Activated CD8-positive, alpha-beta T cell treated with anti-CD3 and anti-CD28 coated beads for 36 hours (primary cell): ENCODE measurements at regions not wholly inside any gene's neighbourhood (a gene's known extent, or its start where the extent isn't known, plus 50 kb on each side); places are given as distances from the start of the nearest gene placed in this dataset.

Source experiments
- ATAC-seq: fragments of 200-7000 bp; cut with Tn5 transposase; one replicate; pipeline ENCODE4 v1.10.0; 2021; ENCODE audit warnings: mild to moderate bottlenecking, moderate library complexity
- CTCF ChIA-PET: fragments of 350-600 bp; sonication (Branson Sonifier 250); formaldehyde crosslinking; loops from one replicate; lab custom pipeline; 2021; ENCODE audit warnings: antibody characterized with exemption; lab: Charles Lee
- POLR2A ChIA-PET: fragments of 350-600 bp; sonication (Branson Sonifier 250); formaldehyde crosslinking; loops from one replicate; lab custom pipeline; 2021; ENCODE audit warnings: antibody characterized with exemption; lab: Charles Lee
- DNase-seq: peaks from one replicate; pipeline ENCODE4 v3.0.0-alpha.2; 2020
- H3K27ac Mint-ChIP-seq: one replicate; pipeline ENCODE4 v1.8.0; 2021; ENCODE audit warnings: mild to moderate bottlenecking, mixed read lengths
- H3K27me3 Mint-ChIP-seq: one replicate; pipeline ENCODE4 v1.8.0; 2021; ENCODE audit warnings: mixed read lengths
- H3K36me3 Mint-ChIP-seq: one replicate; pipeline ENCODE4 v1.8.0; 2021; ENCODE audit warnings: low read depth, mixed read lengths
- H3K4me1 Mint-ChIP-seq: one replicate; pipeline ENCODE4 v1.8.0; 2021; ENCODE audit warnings: low read depth, mixed read lengths
- H3K4me3 Mint-ChIP-seq: one replicate; pipeline ENCODE4 v1.8.0; 2021; ENCODE audit warnings: mild to moderate bottlenecking, moderate library complexity, mixed read lengths
- H3K9me3 Mint-ChIP-seq: one replicate; pipeline ENCODE4 v1.8.0; 2021; ENCODE audit warnings: mixed read lengths
- CTCF ChIP-seq: fragments of 200-600 bp; IDR thresholded peaks from one replicate; pipeline ENCODE4 v1.8.0; 2022; ENCODE audit warnings: antibody characterized with exemption, mild to moderate bottlenecking
- intact Hi-C: fragments of 100-400 bp; cut with micrococcal nuclease; formaldehyde crosslinking; loops from one replicate; pipeline ENCODE4 v1.10.0; 2022

GRCh38 chr2:501130-501529 is 176.1 kb downstream of the TMEM18 start:
- intact Hi-C loops: no loop called here
- DNase-seq (no peak), ATAC-seq (no peak)
- Mint-ChIP-seq H3K4me1 (no peaks in the 10 kb centered on the region), H3K36me3 (no peaks in the 10 kb centered on the region), H3K9me3 (no peaks in the 10 kb centered on the region), H3K27me3 (peaks cover 2% of the 10 kb centered on the region), H3K27ac (no peak overlapping the region), H3K4me3 (no peak overlapping the region)
- ChIA-PET POLR2A (no interaction called here), CTCF (interaction anchor here (1.2 kb wide), 1 partner anchor 21 kb away, joined by 3 read pairs; no protein-coding TSS in a partner anchor)
- TF ChIP-seq CTCF: no peak

GRCh38 chr2:499726-500125 is 177.5 kb downstream of the TMEM18 start:
- Mint-ChIP-seq H3K4me3 (no peak overlapping the region), H3K36me3 (no peaks in the 10 kb centered on the region), H3K9me3 (no peaks in the 10 kb centered on the region), H3K27me3 (peaks cover 2% of the 10 kb centered on the region), H3K27ac (no peak overlapping the region), H3K4me1 (no peaks in the 10 kb centered on the region)
- no peak for ATAC-seq
- ChIA-PET CTCF (no interaction called here), POLR2A (no interaction called here)
- intact Hi-C loops: no loop called here
- TF ChIP-seq CTCF: no peak
- DNase-seq: no peak

GRCh38 chr2:498493-499178 is 178.6 kb downstream of the TMEM18 start:
- H3K4me1 Mint-ChIP-seq: no peaks in the 10 kb centered on the region
- peaks cover 2% of the 10 kb centered on the region for H3K27me3 Mint-ChIP-seq
- H3K9me3 Mint-ChIP-seq: no peaks in the 10 kb centered on the region
- no peak for TF ChIP-seq CTCF
- intact Hi-C loops: no loop called here
- DNase-seq (no peak), ATAC-seq (no peak)
- ChIA-PET CTCF (no interaction called here), POLR2A (no interaction called here)
- no peaks in the 10 kb centered on the region for H3K36me3 Mint-ChIP-seq
- no peak overlapping the region for H3K27ac Mint-ChIP-seq
- H3K4me3 Mint-ChIP-seq: no peak overlapping the region

- no peaks in the 10 kb centered on the region for H3K4me1 Mint-ChIP-seq
- no peaks in the 10 kb centered on the region for H3K9me3 Mint-ChIP-seq
- intact Hi-C loops: no loop called here
- CTCF ChIA-PET: no interaction called here
- POLR2A ChIA-PET: no interaction called here
- H3K27ac Mint-ChIP-seq: no peak overlapping the region
- ATAC-seq (no peak), DNase-seq (no peak)
- no peak for TF ChIP-seq CTCF
- peaks cover 2% of the 10 kb centered on the region for H3K27me3 Mint-ChIP-seq
- H3K36me3 Mint-ChIP-seq: no peaks in the 10 kb centered on the region
- H3K4me3 Mint-ChIP-seq: no peak overlapping the region
Measured at GRCh38 chr2:497770-498492, 179.3 kb downstream of the TMEM18 start.

- intact Hi-C loops: no loop called here
- TF ChIP-seq CTCF: no peak
- Mint-ChIP-seq H3K4me1 (no peaks in the 10 kb centered on the region), H3K27me3 (peaks cover 4% of the 10 kb centered on the region), H3K36me3 (no peaks in the 10 kb centered on the region), H3K9me3 (no peaks in the 10 kb centered on the region), H3K4me3 (no peak overlapping the region), H3K27ac (no peak overlapping the region)
- ChIA-PET CTCF (no interaction called here), POLR2A (no interaction called here)
- ATAC-seq: no peak
- no peak for DNase-seq
Measured at GRCh38 chr2:496729-497128, 180.5 kb downstream of the TMEM18 start.
